Gastrocnemius medialis (tissue), 4 donors: ENCODE measurements at regions not wholly inside any gene's neighbourhood (a gene's known extent, or its start where the extent isn't known, plus 50 kb on each side); places are given as distances from the start of the nearest gene placed in this dataset.

Experiments used
- ATAC-seq, 2 donors: fragments of 150-250 bp; one replicate each; pipeline ENCODE4 v1.9.1; 2016
- DNase-seq, 2 donors: peaks; one replicate each; pipeline ENCODE4 v3.0.0-alpha.2; 2019
- H3K27ac ChIP-seq, 4 donors: fragments of 200-600 bp; sonication (generic); 1 replicate in 1 of 4; 2 replicates in 3 of 4; pipeline ENCODE4 v1.5.1; 2016 to 2018; ENCODE audit warnings: mild to moderate bottlenecking in 2 of 4, moderate library complexity in 1 of 4
- H3K27me3 ChIP-seq, 3 donors: fragments of 200-600 bp; sonication (generic) in 2 of 3; 1 replicate in 1 of 3; 2 replicates in 2 of 3; pipeline versions ENCODE4 v1.5.1 to v1.6.0; 2016 to 2019; ENCODE audit warnings: mild to moderate bottlenecking in 1 of 3, moderate library complexity in 1 of 3
- H3K36me3 ChIP-seq, 2 donors: fragments of 200-600 bp; sonication (generic) in 1 of 2; one replicate each; pipeline ENCODE4 v1.5.1; 2017 to 2018
- H3K4me1 ChIP-seq, 2 donors: fragments of 200-600 bp; sonication (generic) in 1 of 2; one replicate each; pipeline ENCODE4 v1.5.1; 2016 to 2017; ENCODE audit warnings: mild to moderate bottlenecking in 2 of 2
- H3K4me3 ChIP-seq, 4 donors: fragments of 200-600 bp; sonication (generic) in 3 of 4; 1 replicate in 1 of 4; 2 replicates in 3 of 4; pipeline ENCODE4 v1.5.1; 2016 to 2019; ENCODE audit warnings: mild to moderate bottlenecking in 2 of 4
- H3K9me3 ChIP-seq, 3 donors: fragments of 200-600 bp; sonication (generic) in 2 of 3; 1 replicate in 1 of 3; 2 replicates in 2 of 3; pipeline ENCODE4 v1.5.1; 2016 to 2019
- POLR2A ChIP-seq, 2 donors: fragments of 450-650 bp; IDR thresholded peaks; one replicate each; pipeline ENCODE4 v1.6.1; 2017; ENCODE audit warnings: antibody characterized with exemption in 2 of 2, mild to moderate bottlenecking in 2 of 2, moderate library complexity in 2 of 2
- in situ Hi-C, 4 donors: fragments of 200-750 bp; cut with MboI; loops; one replicate each; pipeline versions ENCODE4 v1.15.0 to v1.8.0; 2017; ENCODE audit warnings: low sequenced_read_pairs in 4 of 4
- intact Hi-C: fragments of 100-400 bp; cut with DNase I; formaldehyde crosslinking; loops from one replicate; pipeline ENCODE4 v1.15.1; 2023; ENCODE audit warnings: low total_unique reads
- TF ChIP-seq, protein P1 (sequence below), 5 experiments: fragments of 450-650 bp in 3 of 5; fragments of 200-600 bp in 2 of 5; sonication (generic) in 2 of 5; IDR thresholded peaks in 4 of 5; conservative IDR thresholded peaks in 1 of 5; 1 replicate in 4 of 5; 2 replicates in 1 of 5; pipeline ENCODE4 v1.5.1; 2016 to 2019; ENCODE audit warnings: antibody characterized with exemption in 5 of 5, mild to moderate bottlenecking in 3 of 5, moderate library complexity in 3 of 5

GRCh38 chr22:49492308-49492707 lies 335.4 kb downstream of the BRD1 start:
- no peak for DNase-seq
- Histone ChIP-seq H3K9me3 (no peaks in the 10 kb centered on the region), H3K36me3 (no peaks in the 10 kb centered on the region), H3K27me3 (no peaks in the 10 kb centered on the region), H3K4me1 (no peaks in the 10 kb centered on the region), H3K4me3 (no peak overlapping the region), H3K27ac (no peak overlapping the region)
- intact Hi-C loops (no loop called here), in situ Hi-C loops (no loop called here)
- no peak for TF ChIP-seq POLR2A (IDR thresholded peaks at IDR 0.05)
- TF ChIP-seq, protein P1, sequence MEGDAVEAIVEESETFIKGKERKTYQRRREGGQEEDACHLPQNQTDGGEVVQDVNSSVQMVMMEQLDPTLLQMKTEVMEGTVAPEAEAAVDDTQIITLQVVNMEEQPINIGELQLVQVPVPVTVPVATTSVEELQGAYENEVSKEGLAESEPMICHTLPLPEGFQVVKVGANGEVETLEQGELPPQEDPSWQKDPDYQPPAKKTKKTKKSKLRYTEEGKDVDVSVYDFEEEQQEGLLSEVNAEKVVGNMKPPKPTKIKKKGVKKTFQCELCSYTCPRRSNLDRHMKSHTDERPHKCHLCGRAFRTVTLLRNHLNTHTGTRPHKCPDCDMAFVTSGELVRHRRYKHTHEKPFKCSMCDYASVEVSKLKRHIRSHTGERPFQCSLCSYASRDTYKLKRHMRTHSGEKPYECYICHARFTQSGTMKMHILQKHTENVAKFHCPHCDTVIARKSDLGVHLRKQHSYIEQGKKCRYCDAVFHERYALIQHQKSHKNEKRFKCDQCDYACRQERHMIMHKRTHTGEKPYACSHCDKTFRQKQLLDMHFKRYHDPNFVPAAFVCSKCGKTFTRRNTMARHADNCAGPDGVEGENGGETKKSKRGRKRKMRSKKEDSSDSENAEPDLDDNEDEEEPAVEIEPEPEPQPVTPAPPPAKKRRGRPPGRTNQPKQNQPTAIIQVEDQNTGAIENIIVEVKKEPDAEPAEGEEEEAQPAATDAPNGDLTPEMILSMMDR (IDR thresholded peaks at IDR 0.05 in 4 of 5, conservative IDR thresholded peaks at IDR 0.05 in 1 of 5), result no peak
- no peak for ATAC-seq

- no peaks in the 10 kb centered on the region for H3K9me3 ChIP-seq
- H3K27ac ChIP-seq, result no peak overlapping the region
- intact Hi-C loops, result no loop called here
- DNase-seq (no peak), ATAC-seq (no peak)
- H3K36me3 ChIP-seq, result no peaks in the 10 kb centered on the region
- in situ Hi-C loops, result no loop called here
- TF ChIP-seq, protein P1 (IDR thresholded peaks at IDR 0.05 in 4 of 5, conservative IDR thresholded peaks at IDR 0.05 in 1 of 5), result no peak
- no peak for TF ChIP-seq POLR2A (IDR thresholded peaks at IDR 0.05)
- H3K27me3 ChIP-seq, result no peaks in the 10 kb centered on the region
- no peak overlapping the region for H3K4me3 ChIP-seq
- no peaks in the 10 kb centered on the region for H3K4me1 ChIP-seq
These were observed 335.9 kb downstream of the BRD1 start for GRCh38 chr22:49491726-49492125.

- TF ChIP-seq, protein P1 (IDR thresholded peaks at IDR 0.05 in 4 of 5, conservative IDR thresholded peaks at IDR 0.05 in 1 of 5), result no peak
- no peak for TF ChIP-seq POLR2A (IDR thresholded peaks at IDR 0.05)
- no peak overlapping the region for H3K4me3 ChIP-seq
- ATAC-seq, result no peak
- H3K9me3 ChIP-seq, result no peaks in the 10 kb centered on the region
- H3K27ac ChIP-seq, result no peak overlapping the region
- H3K4me1 ChIP-seq, result no peaks in the 10 kb centered on the region
- H3K36me3 ChIP-seq, result no peaks in the 10 kb centered on the region
- DNase-seq, result no peak
- no peaks in the 10 kb centered on the region for H3K27me3 ChIP-seq
- intact Hi-C loops (no loop called here), in situ Hi-C loops (no loop called here)
These were observed 336.4 kb downstream of the BRD1 start for GRCh38 chr22:49491221-49491635.

DNA sequence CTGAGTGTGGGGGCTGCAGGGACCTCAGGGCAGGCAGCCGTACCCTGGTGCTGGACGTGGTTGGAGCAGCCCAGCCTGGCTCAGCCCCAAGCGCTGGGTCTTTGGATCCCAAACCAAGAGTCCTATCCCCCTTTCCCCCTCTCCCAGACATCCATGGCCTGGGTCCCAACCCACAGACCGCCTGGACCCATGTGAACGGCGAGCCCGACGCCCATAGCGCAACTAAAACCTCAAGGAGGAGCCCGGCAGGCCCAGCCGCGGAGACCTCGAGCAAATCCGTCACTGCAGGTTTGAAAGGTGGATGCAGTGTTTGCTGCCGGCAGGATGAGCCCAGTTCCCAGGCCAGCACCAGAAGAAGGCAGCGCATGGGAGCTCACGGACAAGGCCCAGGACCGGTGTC lies 337.0 kb downstream of the BRD1 start:
- no peak for ATAC-seq
- H3K9me3 ChIP-seq, result no peaks in the 10 kb centered on the region
- no peaks in the 10 kb centered on the region for H3K36me3 ChIP-seq
- DNase-seq, result no peak
- no peaks in the 10 kb centered on the region for H3K4me1 ChIP-seq
- H3K27me3 ChIP-seq, result no peaks in the 10 kb centered on the region
- TF ChIP-seq POLR2A (IDR thresholded peaks at IDR 0.05), result no peak
- TF ChIP-seq, protein P1 (IDR thresholded peaks at IDR 0.05 in 4 of 5, conservative IDR thresholded peaks at IDR 0.05 in 1 of 5), result no peak
- no peak overlapping the region for H3K27ac ChIP-seq
- intact Hi-C loops, result no loop called here
- in situ Hi-C loops, result no loop called here
- no peak overlapping the region for H3K4me3 ChIP-seq

- H3K9me3 ChIP-seq, result no peaks in the 10 kb centered on the region
- no peaks in the 10 kb centered on the region for H3K27me3 ChIP-seq
- in situ Hi-C loops, result no loop called here
- no peaks in the 10 kb centered on the region for H3K4me1 ChIP-seq
- intact Hi-C loops, result no loop called here
- ATAC-seq (no peak), DNase-seq (no peak)
- no peaks in the 10 kb centered on the region for H3K36me3 ChIP-seq
- H3K4me3 ChIP-seq, result no peak overlapping the region
- H3K27ac ChIP-seq, result no peak overlapping the region
- TF ChIP-seq POLR2A (IDR thresholded peaks at IDR 0.05), result no peak
- TF ChIP-seq, protein P1 (IDR thresholded peaks at IDR 0.05 in 4 of 5, conservative IDR thresholded peaks at IDR 0.05 in 1 of 5), result no peak
These were observed 337.9 kb downstream of the BRD1 start for GRCh38 chr22:49489821-49490220.
